Mesothelial cell of epicardium (in vitro differentiated cells): ENCODE measurements at regions not wholly inside any gene's neighbourhood (a gene's known extent, or its start where the extent isn't known, plus 50 kb on each side); places are given as distances from the start of the nearest gene placed in this dataset.

Experiments used
- DNase-seq, 2 experiments: peaks; one replicate each; pipeline ENCODE4 v3.0.0; 2021; ENCODE audit warnings: low spot score in 2 of 2; ENCODE audit not compliant: unreplicated experiment in 2 of 2
- H3K27ac Mint-ChIP-seq: 2 replicates; pipeline ENCODE4 v1.8.0; 2021; ENCODE audit warnings: mixed read lengths
- H3K27me3 Mint-ChIP-seq: 2 replicates; pipeline ENCODE4 v1.8.0; 2021; ENCODE audit warnings: low read depth, mixed read lengths
- H3K36me3 Mint-ChIP-seq: 2 replicates; pipeline ENCODE4 v1.8.0; 2021; ENCODE audit warnings: mixed read lengths
- H3K4me1 Mint-ChIP-seq: 2 replicates; pipeline ENCODE4 v1.8.0; 2021; ENCODE audit warnings: mixed read lengths
- H3K4me3 Mint-ChIP-seq: 2 replicates; pipeline ENCODE4 v1.8.0; 2021; ENCODE audit warnings: mild to moderate bottlenecking, moderate library complexity, mixed read lengths
- H3K9me3 Mint-ChIP-seq: 2 replicates; pipeline ENCODE4 v1.8.0; 2021; ENCODE audit warnings: mixed read lengths
- CTCF ChIP-seq: fragments of 200-600 bp; sonication (generic); IDR thresholded peaks from one replicate; pipeline ENCODE4 v1.5.0; 2021; ENCODE audit warnings: antibody characterized with exemption; ENCODE audit not compliant: unreplicated experiment

- no peak for DNase-seq
- TF ChIP-seq CTCF = no peak
- Mint-ChIP-seq H3K36me3 (no peaks in the 10 kb centered on the region), H3K27ac (no peak overlapping the region), H3K4me3 (no peak overlapping the region), H3K4me1 (peaks cover 1% of the 10 kb centered on the region), H3K9me3 (no peaks in the 10 kb centered on the region), H3K27me3 (no peaks in the 10 kb centered on the region)
Measured at GRCh38 chr7:10116511-10116910, 857.2 kb upstream of the PHF14 start.

GRCh38 chr7:10117815-10118214 is 855.9 kb upstream of the PHF14 start:
- Mint-ChIP-seq H3K27ac (no peak overlapping the region), H3K4me3 (no peak overlapping the region), H3K4me1 (peaks cover 14% of the 10 kb centered on the region), H3K36me3 (no peaks in the 10 kb centered on the region), H3K9me3 (no peaks in the 10 kb centered on the region), H3K27me3 (no peaks in the 10 kb centered on the region)
- no peak for TF ChIP-seq CTCF
- no peak for DNase-seq

- Mint-ChIP-seq H3K27ac (no peak overlapping the region), H3K4me1 (peaks cover 18% of the 10 kb centered on the region), H3K27me3 (no peaks in the 10 kb centered on the region), H3K36me3 (no peaks in the 10 kb centered on the region), H3K9me3 (no peaks in the 10 kb centered on the region), H3K4me3 (no peak overlapping the region)
- DNase-seq = no peak
- TF ChIP-seq CTCF = no peak
Measured at GRCh38 chr7:10120936-10121335, 852.7 kb upstream of the PHF14 start.

GRCh38 chr7:10121631-10122030 is 852.0 kb upstream of the PHF14 start:
- no peaks in the 10 kb centered on the region for H3K27me3 Mint-ChIP-seq
- no peaks in the 10 kb centered on the region for H3K9me3 Mint-ChIP-seq
- no peak for TF ChIP-seq CTCF
- H3K4me3 Mint-ChIP-seq = no peak overlapping the region
- DNase-seq = no peak
- H3K36me3 Mint-ChIP-seq = no peaks in the 10 kb centered on the region
- peaks cover 18% of the 10 kb centered on the region for H3K4me1 Mint-ChIP-seq
- H3K27ac Mint-ChIP-seq = peak overlapping the region; percentile 6

- no peaks in the 10 kb centered on the region for H3K27me3 Mint-ChIP-seq
- H3K4me1 Mint-ChIP-seq = peaks cover 18% of the 10 kb centered on the region
- TF ChIP-seq CTCF = no peak
- peak overlapping the region; percentile 76 for H3K27ac Mint-ChIP-seq
- DNase-seq = no peak
- H3K36me3 Mint-ChIP-seq = no peaks in the 10 kb centered on the region
- H3K4me3 Mint-ChIP-seq = no peak overlapping the region
- no peaks in the 10 kb centered on the region for H3K9me3 Mint-ChIP-seq
Measured at GRCh38 chr7:10122551-10123100, 851.0 kb upstream of the PHF14 start.

- no peak for DNase-seq
- peaks cover 1% of the 10 kb centered on the region for H3K9me3 Mint-ChIP-seq
- no peak overlapping the region for H3K27ac Mint-ChIP-seq
Measured at GRCh38 chr7:10128748-10129147, 844.9 kb upstream of the PHF14 start.

More at GRCh38 chr7:10128748-10129147, 844.9 kb upstream of the PHF14 start:
- Mint-ChIP-seq H3K27me3 (no peaks in the 10 kb centered on the region), H3K4me3 (no peak overlapping the region), H3K4me1 (no peaks in the 10 kb centered on the region), H3K36me3 (no peaks in the 10 kb centered on the region)
- TF ChIP-seq CTCF = peak; percentile 36
